Stimulated activated CD4-positive, alpha-beta T cell treated with anti-CD3 and anti-CD28 coated beads, Interleukin-4, amount 100 ng/mL, for 48 hours (primary cell): ENCODE measurements at regions not wholly inside any gene's neighbourhood (a gene's known extent, or its start where the extent isn't known, plus 50 kb on each side); places are given as distances from the start of the nearest gene placed in this dataset.

Experiments used
- DNase-seq, 2 donors: peaks; one replicate each; pipeline ENCODE4 v3.0.0-alpha.2; 2020; ENCODE audit warnings: low read depth in 2 of 2

DNA sequence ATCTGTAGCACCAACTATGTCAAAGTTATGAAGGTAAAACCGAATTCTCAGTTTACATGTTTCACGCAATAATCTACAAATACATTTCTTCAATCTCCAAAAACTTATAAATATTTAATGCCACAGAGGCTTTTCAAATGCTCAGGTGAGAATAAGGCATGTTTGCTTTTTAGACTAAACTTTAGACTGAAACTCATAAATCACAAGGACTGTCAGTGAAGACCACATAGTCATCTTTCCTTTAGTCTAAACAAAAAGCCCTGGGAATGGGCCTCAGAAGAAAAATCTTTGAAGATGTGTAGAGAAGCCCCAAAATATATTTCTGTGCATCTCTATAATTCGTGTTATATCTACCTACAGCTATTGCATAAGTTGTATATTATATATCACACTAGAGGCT lies 54.5 kb upstream of the DCTD start:
- no peak for DNase-seq

- no peak for DNase-seq
Observed at GRCh38 chr4:182969651-182970279, 52.6 kb upstream of the DCTD start.

DNA sequence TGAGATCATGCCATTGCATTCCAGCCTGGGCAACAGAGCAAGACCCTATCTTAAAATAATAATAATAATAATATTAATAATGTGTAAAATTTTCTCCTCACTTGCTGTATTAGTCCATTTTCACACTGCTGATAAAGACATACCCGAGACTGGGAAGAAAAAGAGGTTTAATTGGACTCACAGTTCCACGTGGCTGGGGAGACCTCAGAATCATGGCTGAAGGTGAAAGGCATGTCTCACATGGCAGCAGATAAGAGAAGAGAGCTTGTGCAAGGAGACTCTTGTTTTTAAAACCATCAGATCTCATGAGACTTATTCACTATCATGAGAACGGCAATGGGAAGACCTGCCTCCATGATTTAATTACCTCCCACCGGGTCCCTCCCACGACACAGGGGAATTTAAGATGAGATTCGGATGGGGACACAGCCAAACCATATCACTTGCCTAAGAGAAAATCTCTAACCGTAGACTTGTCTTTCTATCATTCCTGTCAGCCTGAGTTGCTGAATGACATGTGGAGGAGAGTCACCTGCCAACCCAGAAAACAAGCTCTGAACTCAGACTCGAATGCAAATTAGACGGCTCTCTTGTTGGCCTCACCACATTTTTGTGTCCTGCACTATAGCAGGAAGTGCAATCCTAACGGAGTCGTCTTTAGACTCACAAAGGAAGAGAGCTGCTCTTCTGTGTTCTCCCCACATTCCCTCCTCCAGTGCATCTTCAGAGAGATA lies 51.9 kb upstream of the DCTD start:
- DNase-seq: no peak

GRCh38 chr4:182967403-182967802 lies 50.2 kb upstream of the DCTD start:
- DNase-seq: no peak
